Hypothalamus (tissue), 51 donors: ENCODE measurements at regions not wholly inside any gene's neighbourhood (a gene's known extent, or its start where the extent isn't known, plus 50 kb on each side); places are given as distances from the start of the nearest gene placed in this dataset.

ENCODE experiments used
- DNase-seq, 51 donors: peaks; one replicate each; lab custom pipeline; 2025; lab: John Stamatoyannopoulos, UW

DNA sequence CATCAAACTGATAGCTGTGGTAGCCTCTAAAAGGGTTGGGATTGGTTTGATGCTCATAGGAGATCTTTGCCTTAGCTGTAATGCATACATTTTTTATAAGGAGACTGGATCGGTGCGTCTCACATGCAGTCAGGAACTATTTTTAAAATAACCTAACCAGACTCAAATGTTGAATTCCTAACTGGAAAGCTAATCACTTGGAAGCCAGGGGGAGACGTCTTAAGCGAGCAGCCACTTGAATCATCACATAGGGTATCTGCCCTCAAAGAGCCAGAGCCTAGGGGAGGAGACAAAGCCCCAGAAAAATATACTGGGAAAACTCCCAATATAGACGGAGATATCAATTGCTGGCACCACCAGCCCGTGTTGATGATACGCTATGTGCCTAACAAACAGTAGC is 61.7 kb upstream of the PUM1 start:
- no peak for DNase-seq

DNA sequence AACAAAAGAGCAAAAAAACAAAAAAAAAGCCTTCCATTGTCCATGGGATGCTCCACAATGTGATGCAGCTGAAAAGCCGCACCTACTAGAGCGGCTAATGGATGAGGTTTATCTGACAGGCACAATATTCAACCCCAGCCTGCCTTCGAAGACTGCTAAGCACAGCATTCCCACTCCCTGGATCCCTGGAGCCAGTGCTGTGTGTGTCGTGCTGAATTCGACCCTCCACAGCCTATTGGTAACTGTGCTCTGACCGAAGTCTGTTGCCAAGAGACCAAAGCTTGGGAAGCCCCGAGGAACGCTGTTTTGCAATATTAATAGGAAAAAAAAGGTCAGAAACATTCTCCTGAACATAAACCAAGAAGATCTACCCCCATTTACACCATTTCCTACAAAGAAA is 57.2 kb upstream of the PUM1 start:
- peak in 5 of 51 donors; percentile 5 to 25 (median 6) for DNase-seq

DNA sequence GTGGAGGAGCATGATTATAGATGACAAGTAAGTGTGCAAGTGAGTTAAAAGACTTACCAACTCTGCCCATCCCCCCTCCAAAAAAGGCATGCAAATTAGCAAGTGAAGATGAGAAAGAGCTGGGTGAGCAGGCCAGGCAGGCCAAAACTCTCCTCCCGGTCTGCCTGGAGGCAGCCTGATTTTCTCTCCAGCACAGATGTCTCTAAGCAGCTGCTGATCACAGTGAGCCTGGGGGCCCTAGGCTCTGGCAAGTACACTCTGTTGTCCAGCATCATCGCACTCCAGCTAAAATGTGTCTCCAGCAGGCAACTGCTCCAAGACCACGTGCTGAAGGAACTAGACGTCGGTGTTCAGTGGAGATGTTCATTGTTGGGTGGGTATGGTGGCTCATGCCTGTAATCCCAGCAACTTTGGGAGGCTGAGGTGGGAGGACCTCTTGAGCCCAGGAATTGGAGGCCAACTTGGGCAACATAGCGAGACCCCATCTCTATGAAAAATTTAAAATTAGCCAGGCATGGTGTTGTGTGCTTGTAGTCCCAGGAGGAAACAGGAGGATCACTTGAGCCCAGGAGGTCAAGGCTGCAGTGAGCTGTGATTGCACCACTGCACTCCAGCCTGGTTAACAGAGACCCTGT is 56.7 kb upstream of the PUM1 start:
- no peak for DNase-seq

DNA sequence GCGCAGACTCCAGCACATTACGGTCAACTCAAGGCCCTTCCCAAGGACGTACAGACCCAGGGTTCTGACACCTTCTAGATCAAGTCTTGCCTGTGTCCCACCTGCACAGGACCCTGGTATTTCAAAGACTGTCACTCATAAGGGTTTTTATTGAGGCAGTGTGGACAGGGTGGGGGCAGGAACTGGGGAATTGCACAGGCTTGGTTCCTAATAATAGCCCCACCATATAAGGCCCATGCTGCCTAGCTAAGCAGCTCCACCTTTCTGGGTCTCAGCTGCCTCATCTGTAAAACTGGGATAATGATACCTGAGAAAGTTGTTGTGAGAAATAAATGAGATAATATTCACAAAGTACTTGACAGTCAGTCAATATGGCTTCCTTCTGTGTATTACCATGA is 55.3 kb upstream of the PUM1 start:
- DNase-seq: no peak

DNA sequence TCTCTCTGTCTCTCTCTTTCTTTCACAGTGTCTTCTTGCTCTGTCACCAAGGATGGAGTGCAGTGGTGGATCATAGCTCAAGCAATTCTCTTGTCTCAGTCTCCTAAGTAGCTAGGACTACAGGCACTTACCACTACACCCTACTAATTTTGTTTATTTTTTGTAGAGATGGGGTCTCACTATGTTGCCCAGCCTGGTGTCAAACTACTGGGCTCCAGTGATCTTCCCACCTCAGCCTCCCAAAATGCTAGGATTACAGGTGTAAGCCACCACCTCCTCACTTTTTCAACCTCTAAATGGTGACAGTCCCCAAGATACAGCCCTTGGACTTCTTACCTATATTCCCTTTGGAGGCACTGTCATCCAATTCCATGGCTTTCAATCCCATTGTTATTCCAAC is 50.5 kb upstream of the PUM1 start:
- DNase-seq: no peak
